Epithelial cell of proximal tubule (primary cell): ENCODE measurements at regions not wholly inside any gene's neighbourhood (a gene's known extent, or its start where the extent isn't known, plus 50 kb on each side); places are given as distances from the start of the nearest gene placed in this dataset.

Experiments
- DNase-seq: peaks from one replicate; pipeline ENCODE4 v3.0.0-alpha.2; 2011; ENCODE audit warnings: low read depth
- H3K4me3 ChIP-seq: 2 replicates; pipeline ENCODE4 v1.5.1; 2011; ENCODE audit warnings: low read depth, mild to moderate bottlenecking, low read length
- CTCF ChIP-seq: conservative IDR thresholded peaks from 2 replicates; pipeline ENCODE4 v1.5.1; 2012; ENCODE audit warnings: low read depth, mild to moderate bottlenecking, low read length

GRCh38 chr6:20292905-20293304 lies 80.6 kb upstream of the MBOAT1 start:
- no peak for TF ChIP-seq CTCF
- DNase-seq: no peak
- H3K4me3 ChIP-seq: no peak overlapping the region

GRCh38 chr6:20301256-20301655 lies 89.0 kb upstream of the MBOAT1 start:
- no peak for TF ChIP-seq CTCF
- no peak for DNase-seq
- no peak overlapping the region for H3K4me3 ChIP-seq

- no peak for TF ChIP-seq CTCF
- no peak overlapping the region for H3K4me3 ChIP-seq
- DNase-seq: no peak
Observed at GRCh38 chr6:20302168-20302567, 89.9 kb upstream of the MBOAT1 start.

- no peak for TF ChIP-seq CTCF
- H3K4me3 ChIP-seq: no peak overlapping the region
- DNase-seq: peak; percentile 29
Observed at GRCh38 chr6:20302702-20303251, 90.5 kb upstream of the MBOAT1 start.

GRCh38 chr6:20306491-20306890 lies 94.2 kb upstream of the MBOAT1 start:
- TF ChIP-seq CTCF: no peak

GRCh38 chr6:20309186-20309585 lies 92.5 kb upstream of the E2F3 start:
- no peak for DNase-seq
- TF ChIP-seq CTCF: no peak
- no peak overlapping the region for H3K4me3 ChIP-seq

More at GRCh38 chr6:20306491-20306890, 94.2 kb upstream of the MBOAT1 start:
- no peak for DNase-seq
- H3K4me3 ChIP-seq: no peak overlapping the region

- no peak for TF ChIP-seq CTCF
Observed at GRCh38 chr6:20310185-20310584, 91.5 kb upstream of the E2F3 start.

More at GRCh38 chr6:20310185-20310584, 91.5 kb upstream of the E2F3 start:
- DNase-seq: no peak
- H3K4me3 ChIP-seq: no peak overlapping the region
